K562 (cell line): ENCODE measurements at regions not wholly inside any gene's neighbourhood (a gene's known extent, or its start where the extent isn't known, plus 50 kb on each side); places are given as distances from the start of the nearest gene placed in this dataset.

Experiments used
- ATAC-seq: fragments of 200-7000 bp; cut with Tn5 transposase; 3 replicates; pipeline ENCODE4 v1.9.1; 2020; ENCODE audit warnings: moderate library complexity
- BruUV-seq: library from RNA; stranded (reverse); fragments of 400-500 nt; replicated peaks from 2 replicates; lab custom pipeline; 2021; lab: Mats Ljungman, UMichigan
- CTCF ChIA-PET: fragments of 300-600 bp; formaldehyde crosslinking; extraction: SDS; loops from one replicate; lab custom pipeline; 2021; ENCODE audit warnings: low intra/inter-chr PET ratio; lab: Yijun Ruan, JAX
- POLR2A ChIA-PET: fragments of 300-600, 350-650 bp; sonication (Branson Sonifier 250); formaldehyde crosslinking; extraction: SDS; loops from one replicate; lab custom pipeline; 2021; ENCODE audit warnings: antibody characterized with exemption, inconsistent platforms; lab: Yijun Ruan, JAX
- DNase-seq, 4 experiments: peaks; one replicate each; pipeline versions ENCODE4 v3.0.0 to v3.0.0-alpha.2; 2011 to 2018; ENCODE audit warnings: low spot score in 3 of 4, mixed read lengths in 3 of 4; ENCODE audit errors: extremely low read depth in 1 of 4
- FAIRE-seq: peaks from 2 replicates; lab custom pipeline; 2011; peaks lifted over from hg19 to GRCh38; lab: Jason Lieb, UNC
- H2AFZ ChIP-seq: 2 replicates; pipeline ENCODE4 v1.6.0; 2011; ENCODE audit warnings: low read depth, low read length, control low read depth, inconsistent platforms
- H3K27ac ChIP-seq: fragments of 200-600 bp; 3 replicates; pipeline ENCODE4 v1.8.0; 2011; ENCODE audit warnings: low read depth, mild to moderate bottlenecking, control low read depth, inconsistent platforms, low read length, moderate library complexity, mixed read lengths; ENCODE audit errors: extremely low read depth
- H3K27me3 ChIP-seq, 2 experiments: fragments of 300-600 bp in 1 of 2; 2 replicates in 1 of 2; 3 replicates in 1 of 2; pipeline versions ENCODE4 v1.6.0 to v1.8.0; 2011; ENCODE audit warnings: inconsistent platforms in 2 of 2, low read length in 2 of 2, mild to moderate bottlenecking in 1 of 2, mixed read lengths in 1 of 2, moderate library complexity in 1 of 2; ENCODE audit not compliant: control insufficient read depth in 2 of 2, insufficient read depth in 2 of 2
- H3K36me3 ChIP-seq: fragments of 300-600 bp; 3 replicates; pipeline ENCODE4 v1.8.0; 2011; ENCODE audit warnings: mild to moderate bottlenecking, low read length, inconsistent platforms; ENCODE audit not compliant: control insufficient read depth, insufficient read depth
- H3K4me1 ChIP-seq, 2 experiments: fragments of 200-600 bp in 1 of 2; replicated peaks in 1 of 2; 2 replicates in 1 of 2; 3 replicates in 1 of 2; pipeline versions ENCODE4 v1.5.1 to v1.8.0; 2011; ENCODE audit warnings: inconsistent platforms in 2 of 2, low read length in 2 of 2, mild to moderate bottlenecking in 1 of 2, mixed read lengths in 1 of 2, moderate library complexity in 1 of 2; ENCODE audit not compliant: control insufficient read depth in 2 of 2, insufficient read depth in 2 of 2
- H3K4me2 ChIP-seq: 2 replicates; pipeline ENCODE4 v1.6.1; 2011; ENCODE audit warnings: low read length, control low read depth, inconsistent platforms, mixed read lengths; ENCODE audit not compliant: insufficient read depth
- H3K4me3 ChIP-seq: fragments of 200-600 bp; sonication (generic), shearing (Covaris generic); 2 replicates; pipeline ENCODE4 v1.5.1; 2016; ENCODE audit warnings: control low read depth, inconsistent platforms
- H3K79me2 ChIP-seq: fragments of 200-600 bp; 3 replicates; pipeline ENCODE4 v1.8.0; 2011; ENCODE audit warnings: low read length, inconsistent platforms; ENCODE audit not compliant: control insufficient read depth, insufficient read depth
- H3K9ac ChIP-seq, 2 experiments: 2 replicates each; pipeline versions ENCODE4 v1.6.0 to v1.6.1; 2011; ENCODE audit warnings: low read depth in 2 of 2, low read length in 2 of 2, control low read depth in 1 of 2, inconsistent platforms in 1 of 2, mild to moderate bottlenecking in 1 of 2, mixed read lengths in 1 of 2; ENCODE audit not compliant: insufficient read depth in 1 of 2
- H3K9me1 ChIP-seq: one replicate; pipeline ENCODE4 v1.6.0; 2011; ENCODE audit warnings: inconsistent platforms, mild to moderate bottlenecking, low read length, moderate library complexity; ENCODE audit not compliant: control insufficient read depth, insufficient read depth
- H3K9me3 ChIP-seq: replicated peaks from 2 replicates; pipeline ENCODE4 v1.5.1; 2011; ENCODE audit warnings: low read depth, low read length, inconsistent platforms; ENCODE audit not compliant: control insufficient read depth, insufficient read depth
- H4K20me1 ChIP-seq: replicated peaks from 2 replicates; pipeline ENCODE4 v1.6.1; 2011; ENCODE audit warnings: low read length, inconsistent platforms, mixed read lengths; ENCODE audit not compliant: control insufficient read depth, insufficient read depth
- FOXJ2 ChIP-seq: fragments of 200-800 bp; sonication (Bioruptor generic); IDR thresholded peaks from 2 replicates; pipeline ENCODE4 v1.6.1; 2016; ENCODE audit warnings: missing genetic modification characterization, missing compliant biosample characterization
- GABPB1 ChIP-seq: sonication (generic); formaldehyde crosslinking; IDR thresholded peaks from 2 replicates; pipeline ENCODE4 v1.8.0; 2022; ENCODE audit warnings: mild to moderate bottlenecking, missing genetic modification reagents
- GABPB2 ChIP-seq: fragments of 250-450 bp; sonication (Bioruptor Pico); conservative IDR thresholded peaks from 2 replicates; pipeline ENCODE4 v1.5.1; 2021; ENCODE audit warnings: mild to moderate bottlenecking
- HNRNPLL ChIP-seq: fragments of 200-400 bp; formaldehyde crosslinking; IDR thresholded peaks from 2 replicates; pipeline ENCODE4 v1.6.1; 2017; ENCODE audit warnings: low read length, low read depth, mild to moderate bottlenecking; ENCODE audit not compliant: poor library complexity, severe bottlenecking
- HOXB6 ChIP-seq: fragments of 250-450 bp; sonication (Bioruptor Pico); IDR thresholded peaks from 2 replicates; pipeline ENCODE4 v1.5.1; 2022; ENCODE audit warnings: mild to moderate bottlenecking, borderline replicate concordance
- MAX ChIP-seq: sonication (generic); formaldehyde crosslinking; IDR thresholded peaks from 2 replicates; pipeline ENCODE4 v1.9.0; 2022; ENCODE audit warnings: mild to moderate bottlenecking, missing genetic modification reagents
- MYC ChIP-seq, 2 experiments: fragments of 250-450 bp in 1 of 2; sonication (Bioruptor Pico) in 1 of 2; IDR thresholded peaks; 2 replicates each; pipeline versions ENCODE4 v1.5.1 to v1.6.1; 2012 to 2021; ENCODE audit warnings: low read depth in 2 of 2, borderline replicate concordance in 1 of 2, improper control_type of control experiment in 1 of 2, low read length in 1 of 2, mild to moderate bottlenecking in 1 of 2, moderate library complexity in 1 of 2
- PREB ChIP-seq: sonication (generic); formaldehyde crosslinking; IDR thresholded peaks from 2 replicates; pipeline ENCODE4 v1.8.1; 2023; ENCODE audit warnings: mild to moderate bottlenecking, missing genetic modification reagents
- SAFB2 ChIP-seq: fragments of 200-400 bp; formaldehyde crosslinking; IDR thresholded peaks from 2 replicates; pipeline ENCODE4 v1.6.1; 2018; ENCODE audit warnings: borderline replicate concordance, low read length, low read depth, moderate library complexity; ENCODE audit not compliant: severe bottlenecking
- SIN3A ChIP-seq, 2 experiments: fragments of 150-350 bp in 1 of 2; IDR thresholded peaks; 2 replicates each; pipeline ENCODE4 v1.6.1; 2011 to 2016; ENCODE audit warnings: borderline replicate concordance in 2 of 2, low read depth in 2 of 2, low read length in 2 of 2, mild to moderate bottlenecking in 2 of 2, moderate library complexity in 2 of 2; ENCODE audit not compliant: control insufficient read depth in 1 of 2
- TCFL5 ChIP-seq: fragments of 250-450 bp; sonication (Bioruptor Pico); conservative IDR thresholded peaks from 2 replicates; pipeline ENCODE4 v1.6.1; 2021; ENCODE audit warnings: mild to moderate bottlenecking, moderate library complexity, matching md5 sums
- ZNF124 ChIP-seq: sonication (generic); formaldehyde crosslinking; IDR thresholded peaks from 2 replicates; pipeline ENCODE4 v1.8.1; 2022; ENCODE audit warnings: missing genetic modification reagents
- ZNF184 ChIP-seq: sonication (generic); formaldehyde crosslinking; IDR thresholded peaks from 2 replicates; pipeline ENCODE4 v1.5.0; 2020; ENCODE audit warnings: missing genetic modification reagents
- ZNF280B ChIP-seq: fragments of 250-450 bp; sonication (Bioruptor Pico); IDR thresholded peaks from 2 replicates; pipeline ENCODE4 v1.5.1; 2021; ENCODE audit warnings: mild to moderate bottlenecking
- ZNF431 ChIP-seq: sonication (generic); formaldehyde crosslinking; IDR thresholded peaks from 2 replicates; pipeline ENCODE4 v1.8.0; 2022; ENCODE audit warnings: mild to moderate bottlenecking, missing genetic modification reagents
- ZNF644 ChIP-seq: fragments of 200-800 bp; sonication (Bioruptor generic); IDR thresholded peaks from 2 replicates; pipeline ENCODE4 v1.6.1; 2016; ENCODE audit warnings: low read depth, missing genetic modification characterization, missing compliant biosample characterization
- ZNF764 ChIP-seq: fragments of 250-450 bp; sonication (Bioruptor Pico); IDR thresholded peaks from 2 replicates; pipeline ENCODE4 v1.4.0; 2020; ENCODE audit warnings: low read depth, mild to moderate bottlenecking, moderate library complexity
- in situ Hi-C: fragments of 300-500 bp; cut with MboI; formaldehyde crosslinking; loops from 4 replicates; pipeline ENCODE4 v1.15.0; 2018; ENCODE audit warnings: inconsistent platforms, mixed read lengths
- intact Hi-C: fragments of 100-400 bp; cut with micrococcal nuclease; formaldehyde crosslinking; loops from 2 replicates; pipeline ENCODE4 v1.14.2; 2022
- TF ChIP-seq, protein P1 (sequence below): fragments of 450-650 bp; IDR thresholded peaks from 2 replicates; pipeline ENCODE4 v1.6.1; 2014; ENCODE audit warnings: low read depth, mild to moderate bottlenecking, moderate library complexity, borderline replicate concordance

- TF ChIP-seq HNRNPLL: no peak
- TF ChIP-seq ZNF431 (CRISPR knock-in tag): no peak
These were observed 566.4 kb downstream of the DNAH5 start (continued) for GRCh38 chr5:13378091-13378490.

- H3K4me2 ChIP-seq: no peak overlapping the region
- H4K20me1 ChIP-seq: no peaks in the 10 kb centered on the region
- no peaks in the 10 kb centered on the region for H3K27me3 ChIP-seq
- ATAC-seq (no peak), FAIRE-seq (no peak), DNase-seq (no peak)
- H3K9ac ChIP-seq: no peak overlapping the region
- no peaks in the 10 kb centered on the region for H3K9me1 ChIP-seq
- in situ Hi-C loops: no loop called here
- no peaks in the 10 kb centered on the region for H3K79me2 ChIP-seq
- H3K9me3 ChIP-seq: no peaks in the 10 kb centered on the region
- no TSS peak for BruUV-seq
- no peaks in the 10 kb centered on the region for H3K36me3 ChIP-seq
- H3K4me1 ChIP-seq: no peaks in the 10 kb centered on the region
- intact Hi-C loops: no loop called here
- no peak overlapping the region for H3K4me3 ChIP-seq
- no peak overlapping the region for H3K27ac ChIP-seq
- ChIA-PET POLR2A (no interaction called here), CTCF (no interaction called here)
- H2AFZ ChIP-seq: no peak overlapping the region
- no peak for TF ChIP-seq ZNF280B
- TF ChIP-seq ZNF184 (CRISPR knock-in tag): no peak
- no peak for TF ChIP-seq GABPB2 (CRISPR knock-in tag)
- no peak for TF ChIP-seq GABPB1 (CRISPR knock-in tag)
- no peak for TF ChIP-seq FOXJ2 (tag)
- no peak for TF ChIP-seq ZNF644 (tag)
- no peak for TF ChIP-seq HOXB6 (CRISPR knock-in tag)
- TF ChIP-seq ZNF124 (CRISPR knock-in tag): no peak
- TF ChIP-seq MAX: no peak
- TF ChIP-seq TCFL5 (CRISPR knock-in tag): no peak
- TF ChIP-seq MYC (IDR thresholded peaks at IDR 0.05; ENCODE audit: low read depth, low read length): no peak
- no peak for TF ChIP-seq MYC (CRISPR knock-in tag; IDR thresholded peaks at IDR 0.05; ENCODE audit: borderline replicate concordance, low read depth)
- TF ChIP-seq ZNF764 (CRISPR knock-in tag): no peak
- TF ChIP-seq, protein P1, sequence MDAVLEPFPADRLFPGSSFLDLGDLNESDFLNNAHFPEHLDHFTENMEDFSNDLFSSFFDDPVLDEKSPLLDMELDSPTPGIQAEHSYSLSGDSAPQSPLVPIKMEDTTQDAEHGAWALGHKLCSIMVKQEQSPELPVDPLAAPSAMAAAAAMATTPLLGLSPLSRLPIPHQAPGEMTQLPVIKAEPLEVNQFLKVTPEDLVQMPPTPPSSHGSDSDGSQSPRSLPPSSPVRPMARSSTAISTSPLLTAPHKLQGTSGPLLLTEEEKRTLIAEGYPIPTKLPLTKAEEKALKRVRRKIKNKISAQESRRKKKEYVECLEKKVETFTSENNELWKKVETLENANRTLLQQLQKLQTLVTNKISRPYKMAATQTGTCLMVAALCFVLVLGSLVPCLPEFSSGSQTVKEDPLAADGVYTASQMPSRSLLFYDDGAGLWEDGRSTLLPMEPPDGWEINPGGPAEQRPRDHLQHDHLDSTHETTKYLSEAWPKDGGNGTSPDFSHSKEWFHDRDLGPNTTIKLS: no peak
- no peak for TF ChIP-seq PREB (CRISPR knock-in tag)
- TF ChIP-seq SAFB2: no peak
- no peak for TF ChIP-seq SIN3A (IDR thresholded peaks at IDR 0.05; ENCODE audit: borderline replicate concordance in 2 of 2, control insufficient read depth in 1 of 2, low read depth in 2 of 2, low read length in 2 of 2)
These were observed 585.1 kb downstream of the DNAH5 start for GRCh38 chr5:13359344-13359743.
